ENCODE measurements at regions not wholly inside any gene's neighbourhood (a gene's known extent, or its start where the extent isn't known, plus 50 kb on each side); places are given as distances from the start of the nearest gene placed in this dataset.

DNA sequence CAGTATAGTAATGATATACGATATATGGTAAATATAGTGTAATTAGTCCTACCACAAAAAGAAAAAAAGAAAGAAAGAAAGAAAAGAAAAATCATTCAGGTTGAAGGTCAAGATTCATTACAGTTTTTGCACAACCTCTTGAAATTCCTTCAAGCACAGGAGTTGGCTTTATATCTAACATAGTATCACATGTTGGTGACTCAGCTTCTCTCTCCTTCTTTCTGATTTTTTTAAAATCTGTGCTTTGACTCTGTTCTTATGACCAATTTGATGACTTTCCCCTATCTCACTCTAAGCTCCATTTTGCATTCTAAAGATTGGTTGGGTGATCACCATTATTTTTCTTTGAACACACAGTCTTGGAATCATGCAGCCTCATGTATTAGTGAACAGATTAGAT lies 148.2 kb upstream of the COL11A1 start:
- TF ChIP-seq CHD2 (IDR thresholded peaks at IDR 0.05; ENCODE audit: borderline replicate concordance, low read depth, low read length) (no peak), SRF (IDR thresholded peaks at IDR 0.05; ENCODE audit: low read depth in 2 of 2, low read length in 2 of 2) (no peak)
- TF ChIP-seq, protein P1, sequence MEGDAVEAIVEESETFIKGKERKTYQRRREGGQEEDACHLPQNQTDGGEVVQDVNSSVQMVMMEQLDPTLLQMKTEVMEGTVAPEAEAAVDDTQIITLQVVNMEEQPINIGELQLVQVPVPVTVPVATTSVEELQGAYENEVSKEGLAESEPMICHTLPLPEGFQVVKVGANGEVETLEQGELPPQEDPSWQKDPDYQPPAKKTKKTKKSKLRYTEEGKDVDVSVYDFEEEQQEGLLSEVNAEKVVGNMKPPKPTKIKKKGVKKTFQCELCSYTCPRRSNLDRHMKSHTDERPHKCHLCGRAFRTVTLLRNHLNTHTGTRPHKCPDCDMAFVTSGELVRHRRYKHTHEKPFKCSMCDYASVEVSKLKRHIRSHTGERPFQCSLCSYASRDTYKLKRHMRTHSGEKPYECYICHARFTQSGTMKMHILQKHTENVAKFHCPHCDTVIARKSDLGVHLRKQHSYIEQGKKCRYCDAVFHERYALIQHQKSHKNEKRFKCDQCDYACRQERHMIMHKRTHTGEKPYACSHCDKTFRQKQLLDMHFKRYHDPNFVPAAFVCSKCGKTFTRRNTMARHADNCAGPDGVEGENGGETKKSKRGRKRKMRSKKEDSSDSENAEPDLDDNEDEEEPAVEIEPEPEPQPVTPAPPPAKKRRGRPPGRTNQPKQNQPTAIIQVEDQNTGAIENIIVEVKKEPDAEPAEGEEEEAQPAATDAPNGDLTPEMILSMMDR (IDR thresholded peaks at IDR 0.05 in 2 of 3, conservative IDR thresholded peaks at IDR 0.05 in 1 of 3; ENCODE audit: control insufficient read depth in 2 of 3, extremely low read depth in 1 of 3, insufficient read depth in 1 of 3, low read depth in 3 of 3, low read length in 3 of 3), result no peak
